Astrocyte (in vitro differentiated cells and primary cell): ENCODE measurements at regions not wholly inside any gene's neighbourhood (a gene's known extent, or its start where the extent isn't known, plus 50 kb on each side); places are given as distances from the start of the nearest gene placed in this dataset.

ENCODE experiments used
- EZH2 ChIP-seq: IDR thresholded peaks from 2 replicates; pipeline ENCODE4 v1.6.1; 2012; ENCODE audit warnings: mild to moderate bottlenecking, low read length, inconsistent platforms; ENCODE audit not compliant: insufficient read depth
- TF ChIP-seq, protein P1 (sequence below): IDR thresholded peaks from 2 replicates; pipeline ENCODE4 v1.5.1; 2011; ENCODE audit warnings: low read depth, mild to moderate bottlenecking, inconsistent platforms, low read length, moderate library complexity; ENCODE audit not compliant: insufficient read depth

DNA sequence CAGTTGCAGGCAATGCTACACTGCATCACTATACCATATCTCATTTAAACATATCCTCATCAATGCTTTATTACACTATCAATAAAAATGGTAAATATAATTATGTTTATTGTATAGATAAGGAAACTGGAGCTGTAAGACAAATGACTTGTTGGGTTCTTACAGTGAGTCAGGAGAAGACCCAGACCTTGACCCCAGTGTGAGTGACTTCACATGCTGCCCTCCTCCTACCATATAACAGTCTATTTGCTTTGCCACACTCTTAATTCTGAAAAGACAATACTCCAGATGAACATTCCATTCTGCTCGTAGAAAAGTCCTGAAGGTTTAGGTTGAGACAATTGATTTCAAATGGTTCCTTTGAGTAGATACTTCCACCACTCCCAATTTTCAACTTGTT lies 550.5 kb downstream of the PLPP3 start:
- TF ChIP-seq, protein P1, sequence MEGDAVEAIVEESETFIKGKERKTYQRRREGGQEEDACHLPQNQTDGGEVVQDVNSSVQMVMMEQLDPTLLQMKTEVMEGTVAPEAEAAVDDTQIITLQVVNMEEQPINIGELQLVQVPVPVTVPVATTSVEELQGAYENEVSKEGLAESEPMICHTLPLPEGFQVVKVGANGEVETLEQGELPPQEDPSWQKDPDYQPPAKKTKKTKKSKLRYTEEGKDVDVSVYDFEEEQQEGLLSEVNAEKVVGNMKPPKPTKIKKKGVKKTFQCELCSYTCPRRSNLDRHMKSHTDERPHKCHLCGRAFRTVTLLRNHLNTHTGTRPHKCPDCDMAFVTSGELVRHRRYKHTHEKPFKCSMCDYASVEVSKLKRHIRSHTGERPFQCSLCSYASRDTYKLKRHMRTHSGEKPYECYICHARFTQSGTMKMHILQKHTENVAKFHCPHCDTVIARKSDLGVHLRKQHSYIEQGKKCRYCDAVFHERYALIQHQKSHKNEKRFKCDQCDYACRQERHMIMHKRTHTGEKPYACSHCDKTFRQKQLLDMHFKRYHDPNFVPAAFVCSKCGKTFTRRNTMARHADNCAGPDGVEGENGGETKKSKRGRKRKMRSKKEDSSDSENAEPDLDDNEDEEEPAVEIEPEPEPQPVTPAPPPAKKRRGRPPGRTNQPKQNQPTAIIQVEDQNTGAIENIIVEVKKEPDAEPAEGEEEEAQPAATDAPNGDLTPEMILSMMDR: no peak
- no peak for TF ChIP-seq EZH2
